ENCODE measurements at regions not wholly inside any gene's neighbourhood (a gene's known extent, or its start where the extent isn't known, plus 50 kb on each side); places are given as distances from the start of the nearest gene placed in this dataset.

- TF ChIP-seq GABPB1 (CRISPR knock-in tag; IDR thresholded peaks at IDR 0.05) (no peak), ATF1 (CRISPR knock-in tag; IDR thresholded peaks at IDR 0.05) (no peak), ATF3 (CRISPR knock-in tag; conservative IDR thresholded peaks at IDR 0.05) (no peak), CREB1 (CRISPR knock-in tag; IDR thresholded peaks at IDR 0.05) (no peak), ERG (CRISPR knock-in tag; IDR thresholded peaks at IDR 0.05) (no peak), NR2C2 (CRISPR knock-in tag; IDR thresholded peaks at IDR 0.05) (no peak), MAX (CRISPR knock-in tag; IDR thresholded peaks at IDR 0.05) (no peak), ZNF263 (CRISPR knock-in tag; IDR thresholded peaks at IDR 0.05; ENCODE audit: low read depth) (no peak), CDX4 (CRISPR knock-in tag; IDR thresholded peaks at IDR 0.05; ENCODE audit: borderline replicate concordance) (no peak), MXD4 (CRISPR knock-in tag; IDR thresholded peaks at IDR 0.05; ENCODE audit: borderline replicate concordance) (no peak), FOXP4 (CRISPR knock-in tag; IDR thresholded peaks at IDR 0.05) (no peak), RELA (CRISPR knock-in tag; IDR thresholded peaks at IDR 0.05; ENCODE audit: borderline replicate concordance) (no peak), FOXJ3 (CRISPR knock-in tag; IDR thresholded peaks at IDR 0.05; ENCODE audit: borderline replicate concordance) (no peak), ATF2 (CRISPR knock-in tag; IDR thresholded peaks at IDR 0.05; ENCODE audit: borderline replicate concordance, low read depth) (no peak), FOXP1 (CRISPR knock-in tag; IDR thresholded peaks at IDR 0.05; ENCODE audit: borderline replicate concordance) (no peak), GRHL2 (CRISPR knock-in tag; IDR thresholded peaks at IDR 0.05; ENCODE audit: insufficient replicate concordance, severe bottlenecking) (no peak), FOXK1 (CRISPR knock-in tag; IDR thresholded peaks at IDR 0.05) (no peak), NFE2L1 (CRISPR knock-in tag; IDR thresholded peaks at IDR 0.05) (no peak), AFF4 (CRISPR knock-in tag; IDR thresholded peaks at IDR 0.05; ENCODE audit: borderline replicate concordance) (no peak), ZNF671 (CRISPR knock-in tag; IDR thresholded peaks at IDR 0.05) (no peak)
- no peak overlapping the region; the same call in 1 of the 2 replicates for H3K27ac Mint-ChIP-seq
- H3K36me3 Mint-ChIP-seq, result no peaks in the 10 kb centered on the region
- H3K9me3 Mint-ChIP-seq, result no peaks in the 10 kb centered on the region
- CTCF ChIA-PET, result interaction anchor here (0.6 to 1.2 kb wide), 3 partner anchors 56 to 219 kb away, joined by 3 to 4 read pairs (median 3); no protein-coding TSS in a partner anchor
- DNase-seq (ENCODE audit: low spot score) (peak; percentile 34), ATAC-seq (peak; percentile 93)
- POLR2A ChIA-PET, result no interaction called here
- H3K27me3 Mint-ChIP-seq (ENCODE audit: low read depth), result peaks cover 9% of the 10 kb centered on the region
- H3K4me1 Mint-ChIP-seq, result peaks cover 16% of the 10 kb centered on the region
- H3K4me3 Mint-ChIP-seq, result no peak overlapping the region
Observed at GRCh38 chr11:112499153-112499880, 238.7 kb upstream of the PLET1 start.

All from WTC11 (cell line).